H9 (cell line): ENCODE measurements at regions not wholly inside any gene's neighbourhood (a gene's known extent, or its start where the extent isn't known, plus 50 kb on each side); places are given as distances from the start of the nearest gene placed in this dataset.

Source experiments
- DNase-seq: peaks from one replicate; pipeline ENCODE4 v3.0.0-alpha.2; 2017
- H2AFZ ChIP-seq: one replicate; pipeline ENCODE4 v1.6.1; 2013; ENCODE audit warnings: mild to moderate bottlenecking, low read length, control low read depth, moderate library complexity
- H2AK5ac ChIP-seq: 2 replicates; pipeline ENCODE4 v1.6.1; 2013; ENCODE audit warnings: low read length, control low read depth, mixed read lengths; ENCODE audit not compliant: insufficient read length
- H2BK120ac ChIP-seq: one replicate; pipeline ENCODE4 v1.6.1; 2013; ENCODE audit warnings: low read depth, mild to moderate bottlenecking, low read length, control low read depth, inconsistent platforms; ENCODE audit not compliant: poor library complexity, severe bottlenecking
- H2BK12ac ChIP-seq: 2 replicates; pipeline ENCODE4 v1.6.1; 2013; ENCODE audit warnings: low read length, control low read depth, mixed read lengths, low read depth; ENCODE audit not compliant: insufficient read length
- H2BK15ac ChIP-seq: 2 replicates; pipeline ENCODE4 v1.6.1; 2013; ENCODE audit warnings: low read depth, low read length, control low read depth
- H2BK20ac ChIP-seq: one replicate; pipeline ENCODE4 v1.6.1; 2013; ENCODE audit warnings: low read depth, mild to moderate bottlenecking, low read length, control low read depth, inconsistent platforms; ENCODE audit not compliant: poor library complexity, severe bottlenecking
- H2BK5ac ChIP-seq: 2 replicates; pipeline ENCODE4 v1.6.1; 2013; ENCODE audit warnings: low read length, control low read depth, mixed read lengths; ENCODE audit not compliant: insufficient read length
- H3K14ac ChIP-seq: 2 replicates; pipeline ENCODE4 v1.6.1; 2013; ENCODE audit warnings: low read length, control low read depth; ENCODE audit not compliant: insufficient read depth
- H3K18ac ChIP-seq: 2 replicates; pipeline ENCODE4 v1.6.1; 2013; ENCODE audit warnings: low read depth, mild to moderate bottlenecking, mixed read lengths, low read length, control low read depth; ENCODE audit not compliant: insufficient read length
- H3K23ac ChIP-seq: 2 replicates; pipeline ENCODE4 v1.6.1; 2013; ENCODE audit warnings: low read length, control low read depth, mixed read lengths, low read depth; ENCODE audit not compliant: insufficient read length
- H3K23me2 ChIP-seq: 2 replicates; pipeline ENCODE4 v1.6.1; 2013; ENCODE audit warnings: low read depth, mild to moderate bottlenecking, mixed read lengths, low read length, control low read depth; ENCODE audit not compliant: insufficient read length, poor library complexity, severe bottlenecking
- H3K27ac ChIP-seq: 2 replicates; pipeline ENCODE4 v1.5.1; 2013; ENCODE audit warnings: low read length, control low read depth, mixed read lengths, low read depth; ENCODE audit not compliant: insufficient read length
- H3K27me3 ChIP-seq: 2 replicates; pipeline ENCODE4 v1.6.1; 2013; ENCODE audit warnings: low read length, control low read depth, inconsistent platforms; ENCODE audit not compliant: insufficient read depth
- H3K4ac ChIP-seq: 2 replicates; pipeline ENCODE4 v1.6.1; 2013; ENCODE audit warnings: low read depth, mild to moderate bottlenecking, control low read depth, inconsistent platforms, low read length, moderate library complexity
- H3K4me1 ChIP-seq: 2 replicates; pipeline ENCODE4 v1.6.1; 2013; ENCODE audit warnings: low read length, control low read depth, inconsistent platforms; ENCODE audit not compliant: insufficient read depth
- H3K4me2 ChIP-seq: 2 replicates; pipeline ENCODE4 v1.6.1; 2013; ENCODE audit warnings: low read length, control low read depth, mixed read lengths; ENCODE audit not compliant: insufficient read length, insufficient read depth
- H3K56ac ChIP-seq: 2 replicates; pipeline ENCODE4 v1.6.1; 2013; ENCODE audit warnings: low read depth, mild to moderate bottlenecking, mixed read lengths, low read length, control low read depth; ENCODE audit not compliant: insufficient read length
- H3K79me1 ChIP-seq: 2 replicates; pipeline ENCODE4 v1.6.1; 2013; ENCODE audit warnings: low read depth, mild to moderate bottlenecking, moderate library complexity, low read length, control low read depth, inconsistent platforms; ENCODE audit not compliant: insufficient read depth, poor library complexity, severe bottlenecking
- H3K79me2 ChIP-seq: 2 replicates; pipeline ENCODE4 v1.6.1; 2013; ENCODE audit warnings: low read length, control low read depth, inconsistent platforms; ENCODE audit not compliant: insufficient read depth
- H3K9ac ChIP-seq: 2 replicates; pipeline ENCODE4 v1.6.1; 2013; ENCODE audit warnings: low read length, control low read depth, mixed read lengths; ENCODE audit not compliant: insufficient read length; ENCODE audit errors: extremely low read depth
- H3K9me3 ChIP-seq: one replicate; pipeline ENCODE4 v1.6.1; 2013; ENCODE audit warnings: low read depth, low read length, inconsistent platforms; ENCODE audit not compliant: control insufficient read depth
- H3T11ph ChIP-seq: one replicate; pipeline ENCODE4 v1.6.1; 2013; ENCODE audit warnings: mild to moderate bottlenecking, low read length, control low read depth, inconsistent platforms
- H4K20me1 ChIP-seq: one replicate; pipeline ENCODE4 v1.6.1; 2013; ENCODE audit not compliant: control insufficient read depth, insufficient read length, insufficient read depth
- H4K5ac ChIP-seq: 2 replicates; pipeline ENCODE4 v1.6.1; 2013; ENCODE audit warnings: low read depth, mild to moderate bottlenecking, mixed read lengths, low read length, control low read depth; ENCODE audit not compliant: insufficient read length
- H4K8ac ChIP-seq: replicated peaks from 2 replicates; pipeline ENCODE4 v1.6.1; 2013; ENCODE audit warnings: low read length, control low read depth, mixed read lengths, low read depth; ENCODE audit not compliant: insufficient read length
- H4K91ac ChIP-seq: 2 replicates; pipeline ENCODE4 v1.6.1; 2013; ENCODE audit warnings: low read depth, mild to moderate bottlenecking, moderate library complexity, mixed read lengths, low read length, control low read depth; ENCODE audit not compliant: insufficient read length
- H3K27ac Mint-ChIP-seq, 3 experiments: 2 replicates in 2 of 3; 3 replicates in 1 of 3; pipeline ENCODE4 v1.8.0; 2020 to 2021; ENCODE audit warnings: mixed read lengths in 3 of 3, mild to moderate bottlenecking in 1 of 3, moderate library complexity in 1 of 3
- H3K27me3 Mint-ChIP-seq: 2 replicates; pipeline ENCODE4 v1.8.0; 2021; ENCODE audit warnings: low read depth, mild to moderate bottlenecking, moderate library complexity, mixed read lengths
- H3K36me3 Mint-ChIP-seq, 3 experiments: 2 replicates in 2 of 3; 3 replicates in 1 of 3; pipeline ENCODE4 v1.8.0; 2020 to 2021; ENCODE audit warnings: low read depth in 3 of 3, mixed read lengths in 3 of 3; ENCODE audit not compliant: insufficient read depth in 1 of 3
- H3K4me1 Mint-ChIP-seq, 2 experiments: 2 replicates each; pipeline ENCODE4 v1.8.0; 2020; ENCODE audit warnings: mixed read lengths in 2 of 2
- H3K4me3 Mint-ChIP-seq, 2 experiments: 2 replicates in 1 of 2; 3 replicates in 1 of 2; pipeline ENCODE4 v1.8.0; 2020 to 2021; ENCODE audit warnings: mild to moderate bottlenecking in 2 of 2, mixed read lengths in 2 of 2, moderate library complexity in 1 of 2
- H3K9me3 Mint-ChIP-seq, 2 experiments: 2 replicates in 1 of 2; 3 replicates in 1 of 2; pipeline ENCODE4 v1.8.0; 2020; ENCODE audit warnings: mild to moderate bottlenecking in 2 of 2, mixed read lengths in 2 of 2, moderate library complexity in 1 of 2
- CTCF ChIP-seq: fragments of 200-600 bp; sonication (generic); conservative IDR thresholded peaks from 3 replicates; pipeline ENCODE4 v1.8.0; 2021; ENCODE audit warnings: antibody characterized with exemption, mild to moderate bottlenecking
- WGBS: extraction: QIAGEN DNeasy Blood & Tissue Kit; methylation state at CpG from one replicate; pipeline ENCODE4 v1.1.7; 2013; ENCODE audit warnings: missing lambda C conversion rate, low lambda C conversion rate, mixed read lengths; ENCODE audit not compliant: insufficient read length; ENCODE audit errors: extremely low coverage; 5-methylcytosine and 5-hydroxymethylcytosine counted together

- no peak overlapping the region for H4K91ac ChIP-seq
- Mint-ChIP-seq H3K27me3 (no peaks in the 10 kb centered on the region), H3K36me3 (peaks cover 0 to 8% (median 4%) of the 10 kb centered on the region in 3 experiments; a peak in 4 of 7 replicates), H3K9me3 (no peaks in the 10 kb centered on the region), H3K27ac (no peak overlapping the region; a peak in 1 of 7 replicates), H3K4me1 (peaks cover 23 to 25% of the 10 kb centered on the region in 2 experiments), H3K4me3 (no peak overlapping the region)
- no peak overlapping the region for H3T11ph ChIP-seq
- H3K79me2 ChIP-seq = no peaks in the 10 kb centered on the region
- H3K4ac ChIP-seq = no peak overlapping the region
- no peak for TF ChIP-seq CTCF
- no peak overlapping the region for H2BK12ac ChIP-seq
- H2AK5ac ChIP-seq = no peak overlapping the region
- DNase-seq = no peak
- H3K79me1 ChIP-seq = no peaks in the 10 kb centered on the region
- H2BK5ac ChIP-seq = no peak overlapping the region
- H3K27ac ChIP-seq = no peak overlapping the region
- no peak overlapping the region for H3K18ac ChIP-seq
- no peak overlapping the region for H2BK20ac ChIP-seq
- no peak overlapping the region for H3K23ac ChIP-seq
- no peaks in the 10 kb centered on the region for H3K23me2 ChIP-seq
- H2AFZ ChIP-seq = no peak overlapping the region
- no peak overlapping the region; the same call in 1 of the 2 replicates for H3K14ac ChIP-seq
- WGBS = no CpG with 5 or more reads among the region's 3 CpGs
- no peak overlapping the region for H3K9ac ChIP-seq
- no peaks in the 10 kb centered on the region for H3K4me1 ChIP-seq
- no peak overlapping the region for H4K8ac ChIP-seq
- H3K27me3 ChIP-seq = no peaks in the 10 kb centered on the region
- H4K5ac ChIP-seq = no peak overlapping the region
- H3K4me2 ChIP-seq = no peak overlapping the region
- H2BK15ac ChIP-seq = no peak overlapping the region
- H3K56ac ChIP-seq = no peak overlapping the region
- no peaks in the 10 kb centered on the region for H3K9me3 ChIP-seq
- no peak overlapping the region for H2BK120ac ChIP-seq
- H4K20me1 ChIP-seq = no peaks in the 10 kb centered on the region
These were observed 242.6 kb upstream of the TPM1 start for GRCh38 chr15:62799919-62800318.
